HG02623 (cell line): ENCODE measurements at regions not wholly inside any gene's neighbourhood (a gene's known extent, or its start where the extent isn't known, plus 50 kb on each side); places are given as distances from the start of the nearest gene placed in this dataset.

Experiments used
- ATAC-seq: cut with Tn5 transposase; IDR thresholded peaks from one replicate; pipeline ENCODE4 v1.9.1; 2021; ENCODE audit warnings: moderate library complexity; ENCODE audit not compliant: unreplicated experiment

- ATAC-seq = peak; percentile 94
These were observed 183.8 kb upstream of the NTM start for GRCh38 chr11:131186629-131187101.

- ATAC-seq = no peak
These were observed 180.0 kb upstream of the NTM start for GRCh38 chr11:131190446-131190845.

GRCh38 chr11:131191606-131192005 is 178.8 kb upstream of the NTM start:
- ATAC-seq = no peak

- no peak for ATAC-seq
These were observed 177.8 kb upstream of the NTM start for GRCh38 chr11:131192628-131193027.

GRCh38 chr11:131193031-131193501 is 177.3 kb upstream of the NTM start:
- ATAC-seq = no peak

GRCh38 chr11:131194726-131195125 is 175.7 kb upstream of the NTM start:
- ATAC-seq = no peak

- no peak for ATAC-seq
These were observed 174.5 kb upstream of the NTM start for GRCh38 chr11:131195661-131196517.

GRCh38 chr11:131198161-131199014 is 172.0 kb upstream of the NTM start:
- ATAC-seq = no peak

GRCh38 chr11:131199015-131199280 is 171.5 kb upstream of the NTM start:
- ATAC-seq = no peak

- no peak for ATAC-seq
These were observed 168.7 kb upstream of the NTM start for GRCh38 chr11:131201674-131202073.

- ATAC-seq = no peak
These were observed 167.4 kb upstream of the NTM start for GRCh38 chr11:131203040-131203439.

GRCh38 chr11:131204282-131204681 is 166.1 kb upstream of the NTM start:
- ATAC-seq = no peak

- no peak for ATAC-seq
These were observed 165.5 kb upstream of the NTM start for GRCh38 chr11:131204765-131205380.

GRCh38 chr11:131206671-131207070 is 163.7 kb upstream of the NTM start:
- no peak for ATAC-seq

- no peak for ATAC-seq
These were observed 162.5 kb upstream of the NTM start for GRCh38 chr11:131207901-131208300.

- no peak for ATAC-seq
These were observed 152.8 kb upstream of the NTM start for GRCh38 chr11:131217313-131218310.

GRCh38 chr11:131218542-131218941 is 151.9 kb upstream of the NTM start:
- ATAC-seq = no peak

- no peak for ATAC-seq
These were observed 150.8 kb upstream of the NTM start for GRCh38 chr11:131219646-131220045.

- ATAC-seq = no peak
These were observed 147.0 kb upstream of the NTM start for GRCh38 chr11:131223198-131223991.

- no peak for ATAC-seq
These were observed 142.0 kb upstream of the NTM start for GRCh38 chr11:131228378-131228777.
